Progenitor cell of endocrine pancreas (in vitro differentiated cells): ENCODE measurements at regions not wholly inside any gene's neighbourhood (a gene's known extent, or its start where the extent isn't known, plus 50 kb on each side); places are given as distances from the start of the nearest gene placed in this dataset.

Experiments
- DNase-seq: peaks from one replicate; pipeline ENCODE4 v3.0.0; 2021; ENCODE audit warnings: low spot score; ENCODE audit not compliant: unreplicated experiment
- H3K27ac Mint-ChIP-seq: 2 replicates; pipeline ENCODE4 v1.8.0; 2021; ENCODE audit warnings: mild to moderate bottlenecking, moderate library complexity, mixed read lengths
- H3K27me3 Mint-ChIP-seq: 2 replicates; pipeline ENCODE4 v1.8.0; 2021; ENCODE audit warnings: mixed read lengths
- H3K36me3 Mint-ChIP-seq: 2 replicates; pipeline ENCODE4 v1.8.0; 2022; ENCODE audit warnings: mixed read lengths; ENCODE audit not compliant: insufficient read depth
- H3K4me1 Mint-ChIP-seq: 2 replicates; pipeline ENCODE4 v1.8.0; 2021; ENCODE audit warnings: low read depth, mixed read lengths
- H3K4me3 Mint-ChIP-seq: 2 replicates; pipeline ENCODE4 v1.8.0; 2021; ENCODE audit warnings: low read depth, mild to moderate bottlenecking, moderate library complexity, mixed read lengths
- H3K9me3 Mint-ChIP-seq: 2 replicates; pipeline ENCODE4 v1.8.0; 2021; ENCODE audit warnings: low read depth, mixed read lengths
- CTCF ChIP-seq: fragments of 200-600 bp; sonication (generic); IDR thresholded peaks from one replicate; pipeline ENCODE4 v1.5.0; 2021; ENCODE audit warnings: antibody characterized with exemption, mild to moderate bottlenecking; ENCODE audit not compliant: unreplicated experiment

GRCh38 chr9:14560194-14560593 is 133.0 kb downstream of the ZDHHC21 start:
- no peak overlapping the region for H3K4me3 Mint-ChIP-seq
- no peak for DNase-seq
- no peaks in the 10 kb centered on the region for H3K27me3 Mint-ChIP-seq
- TF ChIP-seq CTCF = no peak
- peak overlapping the region; percentile 36 for H3K27ac Mint-ChIP-seq
- H3K36me3 Mint-ChIP-seq = no peaks in the 10 kb centered on the region
- no peaks in the 10 kb centered on the region for H3K9me3 Mint-ChIP-seq
- peaks cover 43% of the 10 kb centered on the region for H3K4me1 Mint-ChIP-seq

GRCh38 chr9:14554886-14555285 is 138.3 kb downstream of the ZDHHC21 start:
- TF ChIP-seq CTCF = no peak
- no peaks in the 10 kb centered on the region for H3K9me3 Mint-ChIP-seq
- H3K4me1 Mint-ChIP-seq = peaks cover 19% of the 10 kb centered on the region
- DNase-seq = no peak
- no peaks in the 10 kb centered on the region for H3K36me3 Mint-ChIP-seq
- no peak overlapping the region for H3K4me3 Mint-ChIP-seq
- H3K27me3 Mint-ChIP-seq = no peaks in the 10 kb centered on the region
- no peak overlapping the region for H3K27ac Mint-ChIP-seq

GRCh38 chr9:14547245-14548060 is 145.8 kb downstream of the ZDHHC21 start:
- peak; percentile 19 for TF ChIP-seq CTCF
- Mint-ChIP-seq H3K4me3 (no peak overlapping the region), H3K4me1 (peaks cover 3% of the 10 kb centered on the region), H3K9me3 (peaks cover 2% of the 10 kb centered on the region), H3K36me3 (no peaks in the 10 kb centered on the region), H3K27ac (no peak overlapping the region), H3K27me3 (peaks cover 2% of the 10 kb centered on the region)
- DNase-seq = no peak

- no peak for TF ChIP-seq CTCF
- peaks cover 3% of the 10 kb centered on the region for H3K4me1 Mint-ChIP-seq
Measured at GRCh38 chr9:14546693-14547092, 146.5 kb downstream of the ZDHHC21 start.

GRCh38 chr9:14542071-14542470 is 151.2 kb downstream of the ZDHHC21 start:
- Mint-ChIP-seq H3K27me3 (peaks cover 4% of the 10 kb centered on the region), H3K36me3 (no peaks in the 10 kb centered on the region), H3K4me3 (no peak overlapping the region), H3K4me1 (peaks cover 13% of the 10 kb centered on the region), H3K9me3 (peaks cover 7% of the 10 kb centered on the region), H3K27ac (no peak overlapping the region)
- DNase-seq = no peak
- no peak for TF ChIP-seq CTCF

More at GRCh38 chr9:14546693-14547092, 146.5 kb downstream of the ZDHHC21 start:
- DNase-seq = no peak
- Mint-ChIP-seq H3K4me3 (no peak overlapping the region), H3K36me3 (no peaks in the 10 kb centered on the region), H3K9me3 (peaks cover 2% of the 10 kb centered on the region), H3K27ac (no peak overlapping the region), H3K27me3 (peaks cover 4% of the 10 kb centered on the region)
